Stimulated activated naive CD4-positive, alpha-beta T cell (primary cell): ENCODE measurements at regions not wholly inside any gene's neighbourhood (a gene's known extent, or its start where the extent isn't known, plus 50 kb on each side); places are given as distances from the start of the nearest gene placed in this dataset.
A peak's percentile ranks its signal among the peaks of the same experiment; 100 is the strongest.

Experiments
- DNase-seq, 6 experiments: peaks; one replicate each; lab custom pipeline; 2025; lab: John Stamatoyannopoulos, UW

DNA sequence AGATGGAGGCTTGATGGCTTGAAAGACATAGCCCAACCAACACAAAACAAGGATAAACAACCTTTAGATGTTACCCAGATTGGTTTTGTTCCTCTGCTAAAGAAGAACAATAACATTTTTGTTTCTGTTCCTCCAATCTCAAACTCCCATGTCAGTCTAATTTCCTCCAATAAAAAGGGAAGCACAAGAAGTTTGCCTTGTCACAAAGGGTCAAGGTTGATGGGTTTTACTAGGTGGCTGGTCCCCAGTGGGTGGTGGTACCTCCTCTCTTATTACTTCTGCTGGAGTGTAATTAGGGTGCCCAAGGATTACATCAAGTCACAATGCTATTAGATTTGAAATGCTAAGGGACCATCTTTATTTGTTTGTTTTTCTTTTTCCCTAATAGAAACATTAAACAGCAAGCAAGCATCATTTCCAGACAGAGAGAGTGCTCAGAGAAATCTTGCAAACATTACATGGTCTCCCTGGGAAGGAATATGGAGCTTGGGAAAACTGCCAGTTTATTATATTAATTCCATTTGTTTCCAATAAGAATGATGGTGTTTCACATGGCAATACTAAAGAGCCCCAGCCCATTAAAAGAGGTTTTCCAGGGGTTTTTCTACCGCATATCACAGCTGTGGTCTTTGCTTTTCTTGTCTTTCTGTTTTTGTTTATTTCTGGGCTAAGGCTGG, 78.3 kb upstream of the AOAH start:
- DNase-seq = no peak

DNA sequence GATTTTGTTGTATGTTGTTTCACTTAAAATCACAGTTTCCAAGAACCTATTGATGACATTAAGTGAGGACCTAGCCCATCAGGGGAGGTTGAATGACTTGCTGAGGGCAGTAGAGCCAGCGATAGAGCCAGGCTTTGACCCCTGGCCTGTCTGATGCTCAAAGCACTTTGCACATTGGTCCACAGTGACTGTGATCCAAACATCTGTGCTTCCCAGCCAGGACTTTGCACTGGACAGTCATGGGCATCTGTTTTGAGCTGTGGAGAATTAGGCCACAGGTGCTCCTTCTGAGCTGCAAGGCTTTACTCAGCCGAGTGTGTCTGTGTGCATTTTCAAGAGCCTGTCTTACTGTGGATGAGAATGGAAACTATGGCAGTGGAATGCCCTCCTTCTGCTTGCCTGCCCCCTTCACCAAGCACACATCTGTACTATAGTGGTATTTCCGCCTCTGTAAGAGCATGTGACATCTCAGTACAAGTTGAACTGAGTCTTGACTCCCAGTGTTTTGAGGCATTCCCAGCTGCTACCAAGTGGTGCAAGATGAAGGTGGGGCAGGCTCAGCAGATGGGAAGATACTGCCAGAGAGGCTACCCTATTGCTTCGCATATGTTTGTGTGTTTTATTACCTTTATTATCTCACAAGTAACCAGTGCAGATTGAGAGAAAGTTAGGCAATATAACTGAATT, 72.7 kb upstream of the AOAH start:
- no peak for DNase-seq

DNA sequence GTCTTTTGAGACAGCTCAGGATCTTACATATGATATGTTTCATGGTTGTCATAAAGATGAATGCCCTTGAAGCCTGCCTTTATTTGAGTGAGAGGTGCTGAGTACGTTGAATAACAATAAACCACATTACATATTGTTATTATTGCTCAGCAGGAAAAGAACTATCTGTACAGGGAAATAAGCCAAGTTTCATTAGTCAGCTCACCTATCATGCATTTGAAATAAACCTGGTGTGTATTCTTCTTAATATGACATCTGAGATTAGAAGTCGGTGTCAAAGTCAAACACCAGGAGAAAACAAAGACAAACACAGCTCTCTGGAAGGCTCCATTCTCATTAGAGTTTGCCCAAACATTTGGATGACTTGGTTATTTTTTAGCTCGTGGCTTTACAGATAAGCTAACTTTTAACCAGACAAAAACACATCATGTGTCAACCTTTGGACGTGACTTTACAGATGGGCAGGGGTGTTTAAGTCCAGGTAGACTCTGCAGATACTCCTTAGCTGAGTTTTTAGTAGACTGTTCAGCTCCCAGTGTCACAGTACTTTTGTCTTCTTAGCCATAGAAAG, 71.2 kb upstream of the AOAH start:
- peak in 2 of 6 experiments; percentile 6 to 37 for DNase-seq

DNA sequence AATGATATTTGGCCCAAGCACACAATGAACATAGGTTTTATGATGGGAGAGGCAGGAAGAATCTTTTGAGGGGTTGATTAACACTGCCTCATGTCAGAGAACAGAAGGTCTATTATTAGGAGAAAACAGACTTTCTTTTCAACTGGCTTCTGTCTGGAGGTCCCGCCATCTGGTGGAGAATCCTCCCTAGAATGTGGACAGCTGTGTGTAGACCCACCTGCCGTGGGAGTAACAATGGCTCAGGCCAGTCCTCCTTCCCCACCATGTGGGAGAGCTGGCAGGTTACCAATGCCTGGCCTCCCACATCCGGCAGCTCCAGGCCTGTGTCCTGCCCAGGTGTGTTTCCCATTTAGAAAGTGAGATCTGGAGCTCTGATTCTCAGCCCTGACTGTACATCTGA, 70.4 kb upstream of the AOAH start:
- no peak for DNase-seq

DNA sequence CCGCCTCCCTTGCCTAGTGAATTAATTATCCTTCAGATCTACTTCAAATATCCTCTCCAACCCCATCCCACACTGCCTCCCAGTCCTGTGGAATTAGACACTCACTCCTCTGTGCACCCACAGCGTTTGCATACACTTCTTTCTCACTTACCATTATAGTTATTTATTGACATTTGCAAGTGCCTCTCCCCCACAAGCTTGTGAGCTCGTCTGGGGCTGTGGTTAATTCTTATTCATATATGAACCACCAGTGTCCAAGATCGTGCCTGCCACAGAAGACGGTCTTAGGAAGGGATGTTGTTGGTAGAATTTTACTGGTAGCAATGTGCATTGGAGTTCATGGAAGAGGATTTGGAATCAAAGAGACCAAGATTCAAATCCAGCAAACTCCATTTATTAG, 68.1 kb upstream of the AOAH start:
- DNase-seq = no peak

DNA sequence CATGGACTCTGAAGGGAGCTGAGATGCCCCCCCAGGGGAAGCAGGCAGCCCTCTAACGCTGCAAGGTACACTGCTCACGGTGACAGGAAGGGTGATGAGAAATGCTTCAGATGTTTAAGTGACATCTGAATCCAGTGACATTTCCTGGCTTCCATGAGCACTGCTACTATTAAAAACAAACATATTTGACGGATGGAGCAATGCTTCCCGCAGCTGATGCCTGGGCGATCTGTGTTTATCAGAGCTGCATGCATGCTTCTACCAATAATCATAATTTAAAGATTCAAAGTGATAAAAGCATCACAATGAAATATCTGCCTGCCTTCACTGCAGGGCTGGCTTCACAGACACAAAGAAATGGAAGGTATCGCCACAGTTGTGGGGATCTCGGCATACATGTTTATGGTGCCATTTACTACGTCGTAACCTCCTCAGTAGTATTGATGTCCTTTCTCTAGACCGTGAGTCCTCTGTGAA, 66.1 kb upstream of the AOAH start:
- peak in 4 of 6 experiments; percentile 9 to 60 (median 42) for DNase-seq

DNA sequence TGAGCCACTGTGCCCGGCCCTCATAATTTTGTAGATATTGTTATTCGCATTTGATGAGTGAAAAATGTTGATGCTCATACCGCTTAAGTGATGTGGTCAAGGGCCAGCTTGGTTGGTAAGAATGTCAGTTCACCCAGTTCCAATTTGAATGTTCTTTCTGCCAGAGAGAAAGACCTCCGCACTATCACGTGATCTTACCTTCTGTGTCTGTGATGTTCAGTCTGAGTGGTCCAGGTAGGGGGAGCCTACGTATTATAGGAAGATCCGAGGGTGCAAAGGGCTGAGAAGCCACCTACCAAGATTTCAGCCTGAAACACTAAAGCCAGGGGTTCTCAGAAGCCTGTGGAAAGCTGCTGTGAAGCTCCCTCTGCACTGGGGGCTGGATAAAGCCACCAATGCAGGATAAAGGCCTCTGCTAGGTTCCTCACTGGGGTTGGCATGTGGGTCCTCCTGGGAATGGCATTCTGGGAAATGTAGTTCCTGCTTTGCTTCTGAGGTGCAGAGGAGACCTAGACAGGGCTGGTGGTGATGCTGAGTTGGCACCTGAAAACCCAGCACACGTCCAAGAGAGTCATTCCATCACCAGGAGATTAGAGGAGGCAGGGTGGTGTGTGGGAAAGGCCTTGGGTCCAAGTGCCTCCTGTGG, 64.7 kb upstream of the AOAH start:
- no peak for DNase-seq

DNA sequence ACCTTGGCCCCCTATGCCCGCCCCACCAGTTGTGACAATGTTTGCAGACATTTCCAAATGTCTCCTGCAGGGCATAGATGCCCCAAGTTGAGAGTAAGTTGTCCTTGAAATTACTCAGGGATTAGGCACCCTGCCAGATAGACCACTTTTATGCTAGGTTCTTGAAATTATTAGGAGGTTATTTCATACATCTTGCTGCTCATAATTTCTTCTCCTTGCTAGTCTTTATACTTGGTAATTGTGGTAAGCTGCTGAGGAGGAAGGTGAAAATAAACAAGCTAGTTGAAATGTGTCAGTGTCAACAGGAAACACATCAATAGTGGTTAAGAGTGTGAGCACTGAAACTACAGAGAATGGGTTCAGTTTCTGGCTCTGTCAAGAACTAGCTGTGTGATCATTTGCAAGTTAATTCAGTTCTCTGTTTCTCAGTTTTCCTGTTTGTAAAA, 63.7 kb upstream of the AOAH start:
- DNase-seq = peak in 3 of 6 experiments; percentile 45 to 59 (median 48)

DNA sequence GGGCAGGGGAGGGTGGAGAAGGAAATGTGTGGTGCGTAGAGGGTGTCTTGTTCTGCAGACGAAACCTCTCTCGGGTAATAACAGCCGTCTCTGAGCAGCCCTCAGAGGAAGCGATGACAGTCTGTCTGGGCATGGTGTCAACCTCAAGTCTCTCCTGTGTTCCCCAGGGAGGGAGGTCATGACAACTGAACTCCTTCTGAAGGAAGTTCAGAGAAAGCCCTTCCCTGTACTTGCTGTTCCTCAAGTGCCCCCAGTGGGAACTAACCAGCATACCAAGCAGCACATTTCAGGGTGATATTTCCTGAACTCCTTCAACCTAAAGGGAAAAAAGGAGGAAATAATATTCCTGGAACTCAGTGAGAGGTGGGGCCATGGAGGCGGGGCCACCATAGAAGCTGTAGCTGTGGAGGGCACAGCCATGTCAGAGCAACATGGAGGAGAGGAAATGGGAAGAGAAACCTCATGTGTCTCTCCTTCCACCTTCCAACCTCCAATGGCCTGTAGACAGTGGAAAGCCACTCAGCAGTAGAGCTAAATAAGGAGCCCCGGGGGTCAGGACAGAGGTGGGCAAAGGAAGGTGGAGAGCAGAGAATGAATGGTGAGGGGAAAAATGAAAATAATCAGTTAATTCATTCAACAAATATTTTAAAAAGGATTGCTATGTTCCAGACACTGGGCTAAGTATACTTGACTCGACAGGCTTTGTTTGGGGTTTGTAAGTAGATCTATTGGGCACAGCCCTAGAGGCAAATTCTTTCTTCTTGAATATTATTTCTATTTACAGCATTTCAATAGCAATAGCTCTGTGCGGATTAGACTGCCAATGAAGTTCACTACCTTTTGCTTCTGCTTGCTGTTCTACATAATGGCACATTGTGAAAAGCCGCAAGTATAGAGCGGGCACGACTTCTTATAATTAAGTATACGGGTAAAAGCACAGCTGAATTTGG, 61.0 kb upstream of the AOAH start:
- peak; percentile 50 to 86 (median 67) for DNase-seq

DNA sequence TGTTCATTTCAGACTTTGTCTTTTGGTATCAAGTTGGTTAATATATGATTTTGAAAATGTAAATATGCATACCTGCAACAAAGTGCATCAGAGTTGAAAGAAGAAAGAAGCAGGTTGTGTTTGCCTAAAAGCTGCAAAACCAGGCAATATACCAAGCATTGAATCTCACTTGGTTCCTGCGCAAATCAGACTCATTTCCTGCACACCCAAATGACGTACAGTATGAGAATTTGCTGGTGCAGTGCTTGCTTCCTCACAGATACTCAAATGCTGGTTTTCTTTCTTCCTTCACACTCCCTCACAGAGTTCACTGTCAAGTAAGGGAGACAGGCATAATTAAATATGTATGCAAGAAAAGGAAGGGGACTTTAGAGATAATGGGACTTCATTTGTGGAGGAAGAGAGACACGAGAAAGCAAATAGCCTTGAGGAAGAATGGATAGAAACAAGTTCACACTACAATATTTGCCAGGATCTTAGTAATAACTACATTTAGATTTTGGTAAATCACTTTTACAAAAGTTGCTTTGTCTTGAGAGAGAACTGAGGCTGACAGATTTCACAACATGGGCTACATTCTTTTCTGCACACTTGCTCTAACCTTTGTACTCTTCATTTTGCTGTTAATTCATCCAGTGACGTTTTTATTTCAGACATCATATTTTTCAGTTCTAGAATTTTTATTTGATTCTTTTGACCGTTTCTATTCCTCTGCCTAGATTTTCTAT, 56.9 kb upstream of the AOAH start:
- peak in 5 of 6 experiments; percentile 22 to 88 (median 81) for DNase-seq

DNA sequence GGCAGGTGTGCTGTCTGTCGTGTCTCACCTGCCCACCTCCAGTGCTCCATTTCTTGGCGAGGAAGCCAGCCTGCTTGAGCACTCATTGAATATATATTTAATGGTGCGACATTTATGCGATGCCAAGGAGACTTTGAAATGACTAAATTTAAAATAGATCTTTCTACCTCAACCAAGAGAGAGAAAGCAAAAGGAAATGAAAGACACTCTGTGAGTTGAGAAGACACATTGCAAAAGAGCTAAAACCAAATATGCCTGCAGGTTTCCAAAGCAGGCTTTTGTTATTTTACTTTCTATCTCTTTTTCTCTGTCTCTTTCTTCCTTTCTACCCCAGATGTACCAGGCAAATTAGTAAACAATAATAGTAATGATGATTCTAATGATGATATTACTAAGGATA, 53.6 kb upstream of the AOAH start:
- peak in 3 of 6 experiments; percentile 16 to 54 (median 31) for DNase-seq

DNA sequence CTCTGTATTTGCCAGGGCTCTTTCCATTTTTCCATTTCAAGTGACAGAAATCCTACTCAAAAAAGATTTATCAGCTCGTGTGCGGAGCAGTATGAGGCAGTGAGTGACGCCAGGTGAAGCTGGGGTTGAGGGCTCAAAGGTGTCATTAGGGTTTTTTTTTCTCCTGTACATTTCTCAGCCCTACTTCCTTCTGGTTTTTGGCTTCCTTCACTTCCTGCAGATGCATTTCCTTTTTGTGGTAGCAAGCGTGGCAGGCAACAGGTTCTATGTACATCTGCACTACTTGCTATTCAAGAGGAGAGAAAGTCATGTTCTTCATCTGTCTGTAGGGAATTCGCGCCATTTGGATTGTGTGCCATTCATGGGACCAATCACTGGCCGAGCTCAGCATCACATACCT, 52.8 kb upstream of the AOAH start:
- DNase-seq = peak; percentile 12 to 86 (median 62)

DNA sequence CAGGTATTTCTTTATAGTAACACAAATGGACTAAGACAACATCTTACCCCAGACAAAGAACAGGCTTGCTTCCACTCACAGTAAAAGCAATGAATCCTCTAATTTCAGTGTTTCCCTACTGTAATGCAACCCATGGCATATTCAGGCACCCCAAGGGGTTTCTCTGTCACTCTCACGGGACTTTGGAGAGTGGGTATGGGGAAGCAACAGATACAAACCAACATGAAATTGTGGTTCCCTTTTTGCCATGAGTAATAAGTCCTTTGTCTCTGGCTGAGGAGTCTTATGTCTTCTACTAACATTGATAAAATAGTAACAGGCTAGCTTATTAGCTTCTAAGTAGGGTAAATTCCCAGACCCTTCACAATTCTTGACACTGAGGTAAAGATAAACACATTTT, 51.4 kb upstream of the AOAH start:
- no peak for DNase-seq

DNA sequence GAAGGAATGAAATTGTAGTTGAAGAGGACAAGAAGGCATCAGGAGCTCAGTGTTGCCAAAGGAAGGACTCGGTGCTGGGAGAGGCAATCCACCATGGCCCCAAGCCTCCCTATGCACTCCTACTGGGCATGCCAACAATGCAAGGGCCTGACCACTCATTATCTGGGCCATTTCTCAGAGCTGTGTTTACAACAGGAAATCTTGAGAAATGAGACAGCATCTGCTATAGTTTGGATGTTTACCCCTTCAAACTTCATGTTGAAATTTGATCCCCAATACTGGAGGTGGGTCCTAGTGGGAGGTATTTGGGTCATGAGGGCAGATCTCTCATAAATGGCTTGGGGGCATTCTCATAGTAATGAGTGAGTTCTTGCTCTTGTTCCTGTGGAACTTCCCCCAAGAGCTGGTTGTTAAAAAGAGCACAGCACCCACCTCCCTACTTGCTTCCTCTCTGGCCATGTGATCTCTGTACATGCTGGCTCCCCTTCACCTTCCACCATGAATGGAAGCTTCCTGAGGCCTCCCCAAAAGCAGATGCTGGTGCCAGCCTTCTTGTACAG, 50.8 kb upstream of the AOAH start:
- peak in 1 of 6 experiments; percentile 23 for DNase-seq
